ENCODE measurements at regions not wholly inside any gene's neighbourhood (a gene's known extent, or its start where the extent isn't known, plus 50 kb on each side); places are given as distances from the start of the nearest gene placed in this dataset.

- TF ChIP-seq CTCF (conservative IDR thresholded peaks at IDR 0.05; ENCODE audit: low read length) (no peak), EZH2phosphoT487 (IDR thresholded peaks at IDR 0.05; ENCODE audit: borderline replicate concordance) (no peak)
Measured at GRCh38 chr4:23023666-23024065, 330.9 kb downstream of the GBA3 start.
